Natural killer cell (primary cell): ENCODE measurements at regions not wholly inside any gene's neighbourhood (a gene's known extent, or its start where the extent isn't known, plus 50 kb on each side); places are given as distances from the start of the nearest gene placed in this dataset.

Experiments
- ATAC-seq, 3 donors: fragments of 150-1000 bp in 2 of 3; fragments of 200-7000 bp in 1 of 3; cut with Tn5 transposase; 1 replicate in 1 of 3; 2 replicates in 2 of 3; pipeline ENCODE4 v1.10.0; 2021; ENCODE audit warnings: mild to moderate bottlenecking in 2 of 3, moderate library complexity in 2 of 3
- DNase-seq, 2 donors: peaks; one replicate each; pipeline versions ENCODE4 v3.0.0 to v3.0.0-alpha.2; 2013 to 2021; ENCODE audit warnings: mixed read lengths in 1 of 2
- H3K27ac ChIP-seq: one replicate; pipeline ENCODE4 v1.5.1; 2013; ENCODE audit warnings: mild to moderate bottlenecking, low read length
- H3K27me3 ChIP-seq: one replicate; pipeline ENCODE4 v1.6.1; 2013; ENCODE audit warnings: low read length; ENCODE audit not compliant: control insufficient read depth, insufficient read depth
- H3K36me3 ChIP-seq: one replicate; pipeline ENCODE4 v1.6.1; 2013; ENCODE audit warnings: low read length; ENCODE audit not compliant: control insufficient read depth, insufficient read depth
- H3K4me1 ChIP-seq: one replicate; pipeline ENCODE4 v1.6.1; 2013; ENCODE audit warnings: low read length; ENCODE audit not compliant: control insufficient read depth, insufficient read depth
- H3K4me3 ChIP-seq: one replicate; pipeline ENCODE4 v1.5.1; 2013; ENCODE audit warnings: low read length
- H3K9me3 ChIP-seq: one replicate; pipeline ENCODE4 v1.6.1; 2013; ENCODE audit warnings: low read length; ENCODE audit not compliant: control insufficient read depth, insufficient read depth
- H3K27ac Mint-ChIP-seq, 2 donors: one replicate each; pipeline ENCODE4 v1.8.0; 2022; ENCODE audit warnings: mild to moderate bottlenecking in 2 of 2, mixed read lengths in 2 of 2, moderate library complexity in 1 of 2
- H3K27me3 Mint-ChIP-seq, 2 donors: one replicate each; pipeline ENCODE4 v1.8.0; 2022; ENCODE audit warnings: low read depth in 2 of 2, mixed read lengths in 2 of 2
- H3K36me3 Mint-ChIP-seq: one replicate; pipeline ENCODE4 v1.8.0; 2022; ENCODE audit warnings: mixed read lengths
- H3K4me1 Mint-ChIP-seq, 2 donors: one replicate each; pipeline ENCODE4 v1.8.0; 2022; ENCODE audit warnings: mixed read lengths in 2 of 2
- H3K4me3 Mint-ChIP-seq: one replicate; pipeline ENCODE4 v1.8.0; 2022; ENCODE audit warnings: mild to moderate bottlenecking, moderate library complexity, mixed read lengths
- H3K9me3 Mint-ChIP-seq, 2 donors: one replicate each; pipeline ENCODE4 v1.8.0; 2022; ENCODE audit warnings: mixed read lengths in 2 of 2
- WGBS: methylation state at CpG from one replicate; pipeline ENCODE4 v1.1.7; 2013; ENCODE audit warnings: missing lambda C conversion rate; ENCODE audit not compliant: insufficient coverage; 5-methylcytosine and 5-hydroxymethylcytosine counted together
- intact Hi-C: fragments of 100-400 bp; cut with micrococcal nuclease; formaldehyde crosslinking; loops from one replicate; pipeline ENCODE4 v1.14.2; 2022
- TF ChIP-seq, protein P1 (sequence below): fragments of 200-600 bp; IDR thresholded peaks from one replicate; pipeline ENCODE4 v1.8.0; 2022; ENCODE audit warnings: antibody characterized with exemption

DNA sequence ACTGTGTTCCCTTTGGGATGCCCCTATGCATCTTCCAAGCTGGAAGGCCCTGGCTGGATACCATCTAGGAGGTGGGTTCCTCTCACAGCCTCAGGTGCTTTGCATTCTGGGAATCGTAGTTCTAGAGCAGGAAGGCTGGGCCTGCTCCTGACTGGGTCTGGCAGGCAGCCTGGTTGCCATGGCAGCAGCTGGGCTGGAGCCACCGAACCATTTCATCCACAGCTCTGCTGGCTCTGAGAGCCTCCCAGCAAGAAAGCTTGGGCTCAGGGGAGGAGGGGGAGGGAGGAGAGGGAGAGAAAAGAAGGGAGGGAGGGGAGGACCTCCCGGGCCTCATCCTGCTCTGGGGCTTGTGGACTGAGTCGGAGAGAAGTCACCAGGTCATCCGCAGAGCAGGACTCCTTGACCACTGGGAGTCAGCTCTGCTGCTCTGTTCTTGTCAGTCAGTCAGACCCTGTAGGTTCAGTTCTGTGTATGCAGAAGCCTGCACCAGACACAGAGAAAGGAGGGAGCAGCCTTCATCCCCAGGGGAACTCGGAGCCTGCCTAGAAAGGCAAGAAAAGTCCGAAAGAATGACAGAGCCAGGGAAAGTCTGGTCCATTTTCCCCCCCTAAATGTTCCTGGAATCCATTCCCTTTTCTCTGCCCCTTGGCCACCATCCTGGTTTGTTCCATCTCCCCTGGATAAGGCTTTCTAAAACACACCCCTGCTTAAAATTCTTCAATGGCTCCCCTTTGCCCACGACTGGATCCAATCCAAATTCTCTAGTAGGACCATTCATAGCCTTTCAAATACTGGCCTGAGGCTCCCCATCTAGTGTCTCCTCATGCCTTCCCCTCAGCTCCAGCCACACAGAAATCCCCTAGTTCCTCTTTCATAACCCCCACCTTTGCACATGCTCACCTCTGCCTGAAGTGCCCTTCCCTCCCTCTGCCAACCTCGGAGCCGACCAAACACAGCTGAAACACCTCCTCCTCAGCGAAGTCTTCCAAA, 65.4 kb upstream of the ARAP3 start:
- intact Hi-C loops: no loop called here
- H3K4me1 ChIP-seq: no peaks in the 10 kb centered on the region
- H3K4me3 ChIP-seq: no peak overlapping the region
- Mint-ChIP-seq H3K27ac (no peak overlapping the region), H3K9me3 (no peaks in the 10 kb centered on the region), H3K36me3 (no peaks in the 10 kb centered on the region), H3K27me3 (peaks cover 47 to 53% of the 10 kb centered on the region in 2 donors), H3K4me3 (no peak overlapping the region), H3K4me1 (no peaks in the 10 kb centered on the region)
- ATAC-seq (no peak), DNase-seq (no peak)
- 41% methylated on average over 11 of the region's 11 CpGs for WGBS
- TF ChIP-seq, protein P1, sequence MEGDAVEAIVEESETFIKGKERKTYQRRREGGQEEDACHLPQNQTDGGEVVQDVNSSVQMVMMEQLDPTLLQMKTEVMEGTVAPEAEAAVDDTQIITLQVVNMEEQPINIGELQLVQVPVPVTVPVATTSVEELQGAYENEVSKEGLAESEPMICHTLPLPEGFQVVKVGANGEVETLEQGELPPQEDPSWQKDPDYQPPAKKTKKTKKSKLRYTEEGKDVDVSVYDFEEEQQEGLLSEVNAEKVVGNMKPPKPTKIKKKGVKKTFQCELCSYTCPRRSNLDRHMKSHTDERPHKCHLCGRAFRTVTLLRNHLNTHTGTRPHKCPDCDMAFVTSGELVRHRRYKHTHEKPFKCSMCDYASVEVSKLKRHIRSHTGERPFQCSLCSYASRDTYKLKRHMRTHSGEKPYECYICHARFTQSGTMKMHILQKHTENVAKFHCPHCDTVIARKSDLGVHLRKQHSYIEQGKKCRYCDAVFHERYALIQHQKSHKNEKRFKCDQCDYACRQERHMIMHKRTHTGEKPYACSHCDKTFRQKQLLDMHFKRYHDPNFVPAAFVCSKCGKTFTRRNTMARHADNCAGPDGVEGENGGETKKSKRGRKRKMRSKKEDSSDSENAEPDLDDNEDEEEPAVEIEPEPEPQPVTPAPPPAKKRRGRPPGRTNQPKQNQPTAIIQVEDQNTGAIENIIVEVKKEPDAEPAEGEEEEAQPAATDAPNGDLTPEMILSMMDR: no peak
- no peaks in the 10 kb centered on the region for H3K36me3 ChIP-seq
- H3K9me3 ChIP-seq: no peaks in the 10 kb centered on the region
- H3K27me3 ChIP-seq: peaks cover 7% of the 10 kb centered on the region
- H3K27ac ChIP-seq: no peak overlapping the region

DNA sequence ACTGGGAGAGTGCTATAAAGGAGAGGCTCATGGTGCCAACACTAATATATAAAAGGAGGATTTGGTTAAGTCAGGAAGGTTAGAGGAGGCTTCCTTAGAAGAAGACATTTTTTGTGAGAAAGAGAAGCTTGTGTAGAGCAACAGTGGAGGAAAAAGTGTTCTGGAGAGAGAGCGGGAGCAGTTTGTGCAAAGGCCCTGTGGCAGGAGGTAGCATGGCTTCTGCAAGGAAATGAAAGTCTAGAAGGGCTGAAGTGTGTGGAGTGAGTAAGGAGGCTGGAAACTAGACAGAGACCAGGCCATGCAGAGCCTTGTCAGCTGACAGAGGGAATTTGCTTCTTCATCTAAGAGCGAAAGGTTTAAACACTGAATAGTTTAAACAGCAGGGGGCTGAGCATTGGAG, 64.4 kb upstream of the ARAP3 start:
- Histone ChIP-seq H3K27me3 (peaks cover 5% of the 10 kb centered on the region), H3K4me1 (no peaks in the 10 kb centered on the region), H3K9me3 (no peaks in the 10 kb centered on the region), H3K27ac (no peak overlapping the region), H3K36me3 (no peaks in the 10 kb centered on the region), H3K4me3 (no peak overlapping the region)
- no peaks in the 10 kb centered on the region for H3K9me3 Mint-ChIP-seq
- TF ChIP-seq, protein P1: no peak
- DNase-seq: no peak
- no peak overlapping the region for H3K4me3 Mint-ChIP-seq
- H3K4me1 Mint-ChIP-seq: no peaks in the 10 kb centered on the region
- no peaks in the 10 kb centered on the region for H3K36me3 Mint-ChIP-seq
- 98% methylated on average over 2 of the region's 2 CpGs for WGBS
- no peak overlapping the region for H3K27ac Mint-ChIP-seq
- intact Hi-C loops: no loop called here
- peaks cover 42 to 45% of the 10 kb centered on the region in 2 donors for H3K27me3 Mint-ChIP-seq
- no peak for ATAC-seq

DNA sequence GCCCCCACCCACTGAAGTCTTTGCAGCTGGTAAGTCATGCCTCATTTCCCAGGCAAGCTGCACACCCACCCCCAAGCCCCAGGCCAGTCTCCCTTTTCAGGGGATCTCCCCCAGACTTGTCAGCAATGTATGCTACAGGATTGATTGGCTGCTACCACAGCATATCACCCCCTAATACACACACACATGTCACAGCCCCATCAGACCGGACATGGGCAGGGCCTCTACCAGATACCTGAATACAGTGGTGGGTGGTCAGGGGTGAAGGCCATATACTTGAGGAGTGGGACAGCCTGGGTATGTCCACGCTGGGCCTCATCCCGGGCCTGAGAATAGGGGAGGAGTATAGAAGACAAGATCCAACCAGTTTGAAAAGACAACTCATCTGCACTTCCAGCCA, 63.4 kb upstream of the ARAP3 start:
- Mint-ChIP-seq H3K9me3 (no peaks in the 10 kb centered on the region), H3K27ac (no peak overlapping the region), H3K36me3 (no peaks in the 10 kb centered on the region), H3K4me3 (no peak overlapping the region), H3K27me3 (peaks cover 39% of the 10 kb centered on the region in 2 donors), H3K4me1 (no peaks in the 10 kb centered on the region)
- no peak overlapping the region for H3K27ac ChIP-seq
- ATAC-seq (no peak), DNase-seq (no peak)
- no peak overlapping the region for H3K4me3 ChIP-seq
- no peaks in the 10 kb centered on the region for H3K4me1 ChIP-seq
- WGBS: 100% methylated on average over 1 of the region's 3 CpGs
- intact Hi-C loops: no loop called here
- TF ChIP-seq, protein P1: no peak
- H3K36me3 ChIP-seq: no peaks in the 10 kb centered on the region
- H3K9me3 ChIP-seq: no peaks in the 10 kb centered on the region
- H3K27me3 ChIP-seq: peaks cover 5% of the 10 kb centered on the region
